A673 (cell line): ENCODE measurements at regions not wholly inside any gene's neighbourhood (a gene's known extent, or its start where the extent isn't known, plus 50 kb on each side); places are given as distances from the start of the nearest gene placed in this dataset.
A peak's percentile ranks its signal among the peaks of the same experiment; 100 is the strongest.

Experiments used
- BruUV-seq: library from RNA; stranded (reverse); fragments of 400-500 nt; replicated peaks from 2 replicates; lab custom pipeline; 2021; lab: Mats Ljungman, UMichigan
- CTCF ChIA-PET: fragments of 300-600 bp; sonication (Branson Sonifier 250); formaldehyde crosslinking; loops from one replicate; lab custom pipeline; 2022; ENCODE audit warnings: antibody characterized with exemption; lab: Charles Lee
- POLR2A ChIA-PET: fragments of 300-600 bp; sonication (Branson Sonifier 250); formaldehyde crosslinking; loops from one replicate; lab custom pipeline; 2022; ENCODE audit warnings: antibody characterized with exemption; ENCODE audit not compliant: low non-redundant PET; lab: Charles Lee
- DNase-seq: peaks from one replicate; pipeline ENCODE4 v3.0.0-alpha.2; 2015; ENCODE audit warnings: low spot score
- H3K27ac ChIP-seq: fragments of 200-600 bp; sonication (generic); 2 replicates; pipeline ENCODE4 v1.5.1; 2016; ENCODE audit warnings: mixed run types, low read depth, mild to moderate bottlenecking, mixed read lengths, antibody characterized with exemption, low read length; ENCODE audit not compliant: poor library complexity, severe bottlenecking
- H3K27me3 ChIP-seq: fragments of 200-600 bp; sonication (generic); replicated peaks from 2 replicates; pipeline ENCODE4 v1.6.1; 2017; ENCODE audit warnings: mixed run types, low read depth, mild to moderate bottlenecking, mixed read lengths, antibody characterized with exemption, low read length; ENCODE audit not compliant: insufficient read depth, poor library complexity
- H3K36me3 ChIP-seq: fragments of 200-600 bp; sonication (generic); 2 replicates; pipeline ENCODE4 v1.6.1; 2016; ENCODE audit warnings: mixed run types, mild to moderate bottlenecking, mixed read lengths, antibody characterized with exemption, low read length; ENCODE audit not compliant: insufficient read depth, poor library complexity, severe bottlenecking
- H3K4me1 ChIP-seq: fragments of 200-600 bp; sonication (generic); 2 replicates; pipeline ENCODE4 v1.6.1; 2017; ENCODE audit warnings: mixed run types, mild to moderate bottlenecking, mixed read lengths, antibody characterized with exemption, low read length; ENCODE audit not compliant: insufficient read depth, poor library complexity, severe bottlenecking
- H3K4me3 ChIP-seq: fragments of 200-600 bp; sonication (generic); 2 replicates; pipeline ENCODE4 v1.5.1; 2016; ENCODE audit warnings: low read depth, mixed run types, mild to moderate bottlenecking, mixed read lengths, low read length; ENCODE audit not compliant: poor library complexity, severe bottlenecking
- H3K9me3 ChIP-seq: fragments of 200-600 bp; sonication (generic); 2 replicates; pipeline ENCODE4 v1.6.1; 2016; ENCODE audit warnings: mixed run types, low read depth, mild to moderate bottlenecking, mixed read lengths, antibody characterized with exemption, low read length; ENCODE audit not compliant: poor library complexity, severe bottlenecking
- CTCF ChIP-seq: fragments of 300-800, 200-600 bp; sonication (generic); conservative IDR thresholded peaks from 2 replicates; pipeline ENCODE4 v1.5.1; 2017; ENCODE audit warnings: low read depth, mild to moderate bottlenecking, antibody characterized with exemption, low read length, moderate library complexity, mixed read lengths
- EZH2 ChIP-seq: fragments of 200-600 bp; sonication (generic); IDR thresholded peaks from 2 replicates; pipeline ENCODE4 v1.6.1; 2017; ENCODE audit warnings: borderline replicate concordance, low read depth, mild to moderate bottlenecking, mixed read lengths, antibody characterized with exemption, low read length; ENCODE audit not compliant: poor library complexity, severe bottlenecking
- intact Hi-C: fragments of 100-400 bp; cut with micrococcal nuclease; formaldehyde crosslinking; loops from one replicate; pipeline ENCODE4 v1.10.0; 2022; ENCODE audit not compliant: unreplicated experiment

DNA sequence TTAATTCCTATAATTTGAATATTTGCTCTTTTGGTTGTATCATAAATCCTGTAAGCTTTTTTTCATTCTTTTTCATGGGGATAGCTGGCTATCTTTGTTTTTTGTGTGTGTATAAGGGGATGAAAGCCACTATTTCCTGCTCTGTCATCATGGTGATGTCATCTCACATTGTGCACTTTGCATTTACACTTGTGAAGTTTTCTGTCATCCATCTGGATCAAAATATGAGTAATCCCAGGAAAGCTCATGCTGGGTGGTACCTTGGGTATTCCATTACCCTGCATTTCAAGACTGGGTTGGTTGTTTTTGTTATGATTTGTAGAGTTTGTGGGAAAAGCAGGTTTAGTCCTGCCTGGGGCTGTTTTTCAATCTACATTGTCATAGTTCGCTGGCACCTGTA, 77.8 kb upstream of the XIST start:
- BruUV-seq = no TSS peak
- Histone ChIP-seq H3K4me3 (no peak overlapping the region), H3K4me1 (no peaks in the 10 kb centered on the region), H3K9me3 (no peaks in the 10 kb centered on the region), H3K36me3 (no peaks in the 10 kb centered on the region), H3K27ac (no peak overlapping the region), H3K27me3 (no peaks in the 10 kb centered on the region)
- POLR2A ChIA-PET = no interaction called here
- TF ChIP-seq CTCF (no peak), EZH2 (no peak)
- CTCF ChIA-PET = no interaction called here
- DNase-seq = no peak
- intact Hi-C loops = no loop called here

- H3K4me1 ChIP-seq = peaks cover 2% of the 10 kb centered on the region
- intact Hi-C loops = no loop called here
- H3K9me3 ChIP-seq = no peaks in the 10 kb centered on the region
- no peak overlapping the region for H3K27ac ChIP-seq
- no peak overlapping the region for H3K4me3 ChIP-seq
- no TSS peak for BruUV-seq
- TF ChIP-seq CTCF (no peak), EZH2 (no peak)
- H3K36me3 ChIP-seq = no peaks in the 10 kb centered on the region
- ChIA-PET CTCF (no interaction called here), POLR2A (no interaction called here)
- H3K27me3 ChIP-seq = no peaks in the 10 kb centered on the region
- DNase-seq = no peak
These were observed 70.4 kb upstream of the XIST start for GRCh38 chrX:73922856-73923455.

DNA sequence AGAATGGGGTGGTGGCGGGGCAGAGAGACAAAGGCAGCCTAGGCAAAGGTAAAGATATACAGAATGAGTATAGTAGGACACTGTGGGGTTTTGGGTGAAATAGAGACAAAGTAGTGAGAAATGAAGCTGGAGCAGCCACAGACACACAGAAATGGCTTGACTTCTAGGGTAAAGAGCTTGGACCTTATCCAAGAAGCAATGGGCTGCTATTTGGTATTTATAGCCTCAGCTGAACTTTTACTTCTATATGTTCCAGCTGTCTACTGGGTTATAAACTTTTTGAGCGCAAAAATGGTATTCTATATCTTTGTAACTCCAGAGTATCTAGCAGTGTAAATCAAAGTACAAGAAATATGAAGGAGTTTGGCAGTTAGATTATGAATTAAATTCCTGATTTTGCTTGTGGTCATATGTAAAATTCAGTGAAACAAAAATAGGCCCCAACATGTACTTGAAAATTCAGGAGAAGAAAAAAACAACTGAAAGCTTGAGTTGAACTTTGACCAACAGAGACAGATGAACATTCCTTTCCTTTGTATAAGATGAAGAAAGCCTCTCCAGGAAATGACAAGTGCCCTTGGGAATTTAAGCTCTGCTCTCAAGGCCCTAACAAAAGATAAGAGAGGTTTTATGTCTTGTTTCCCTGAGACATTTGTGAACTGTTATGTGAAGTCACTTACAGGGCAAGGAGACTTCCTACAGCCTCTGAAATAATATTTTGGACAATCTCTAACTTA, 64.6 kb upstream of the XIST start:
- H3K9me3 ChIP-seq = no peaks in the 10 kb centered on the region
- CTCF ChIA-PET = no interaction called here
- H3K4me3 ChIP-seq = no peak overlapping the region
- H3K36me3 ChIP-seq = no peaks in the 10 kb centered on the region
- H3K27me3 ChIP-seq = no peaks in the 10 kb centered on the region
- peak overlapping the region; percentile 85 for H3K27ac ChIP-seq
- POLR2A ChIA-PET = no interaction called here
- peak; percentile 93 for DNase-seq
- intact Hi-C loops = no loop called here
- no peak for TF ChIP-seq EZH2
- no peak for TF ChIP-seq CTCF
- H3K4me1 ChIP-seq = peaks cover 24% of the 10 kb centered on the region
- no TSS peak for BruUV-seq
